Stimulated activated CD8-positive, alpha-beta memory T cell treated with anti-CD3 and anti-CD28 coated beads, Interleukin-7, amount 100 ng/mL, for 48 hours (primary cell): ENCODE measurements at regions not wholly inside any gene's neighbourhood (a gene's known extent, or its start where the extent isn't known, plus 50 kb on each side); places are given as distances from the start of the nearest gene placed in this dataset.
A peak's percentile ranks its signal among the peaks of the same experiment; 100 is the strongest.
"Not testable (repeated sequence)": the region's sequence is repeated elsewhere in the genome, so short reads cannot be mapped to it uniquely, and the experiment has no call there.

ENCODE experiments used
- DNase-seq, 2 donors: peaks; one replicate each; pipeline ENCODE4 v3.0.0-alpha.2; 2020; ENCODE audit warnings: low read depth in 1 of 2; ENCODE audit errors: extremely low read depth in 1 of 2

DNA sequence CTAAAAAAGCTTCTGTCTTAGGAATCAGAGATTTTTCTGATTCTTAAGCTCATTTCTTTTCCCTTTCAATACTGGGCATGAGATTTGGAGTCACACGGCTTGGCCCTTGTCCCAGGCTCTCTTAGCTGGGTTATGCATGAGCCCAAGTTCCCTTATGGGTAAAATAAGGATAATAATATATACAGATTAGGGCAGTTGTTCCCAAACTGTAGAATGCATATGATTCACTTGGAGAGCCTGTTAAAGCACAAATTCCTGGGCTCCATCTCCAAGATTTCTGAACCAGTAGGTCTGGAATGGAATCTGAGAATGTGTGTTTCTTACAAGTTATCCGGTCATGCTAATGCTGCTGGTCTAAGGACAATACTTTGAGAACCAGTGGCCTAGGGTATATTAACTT, 154.0 kb downstream of the REEP3 start:
- no peak for DNase-seq

DNA sequence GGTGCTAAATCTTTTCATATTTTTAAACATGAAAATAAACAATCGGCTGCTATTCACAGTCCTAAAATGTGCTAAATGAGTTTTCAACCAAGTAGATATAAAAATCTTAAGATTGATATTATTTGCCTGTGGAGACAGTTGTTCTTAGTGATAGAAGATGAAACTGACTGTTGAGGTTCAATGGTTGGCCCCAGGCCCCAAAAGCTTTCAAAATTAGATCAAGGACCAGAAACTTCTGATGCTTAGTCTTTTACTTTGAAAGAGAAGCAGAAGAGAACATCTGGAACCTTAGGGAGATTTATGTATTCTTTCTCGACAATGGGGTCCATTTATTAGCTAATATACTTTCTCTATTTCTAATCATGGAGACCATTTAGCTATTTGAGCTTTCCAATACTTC, 155.8 kb downstream of the REEP3 start:
- DNase-seq: no peak

GRCh38 chr10:63680545-63680944, 159.3 kb downstream of the REEP3 start:
- DNase-seq: not testable (repeated sequence)

GRCh38 chr10:63681993-63682697, 160.9 kb downstream of the REEP3 start:
- no peak for DNase-seq

DNA sequence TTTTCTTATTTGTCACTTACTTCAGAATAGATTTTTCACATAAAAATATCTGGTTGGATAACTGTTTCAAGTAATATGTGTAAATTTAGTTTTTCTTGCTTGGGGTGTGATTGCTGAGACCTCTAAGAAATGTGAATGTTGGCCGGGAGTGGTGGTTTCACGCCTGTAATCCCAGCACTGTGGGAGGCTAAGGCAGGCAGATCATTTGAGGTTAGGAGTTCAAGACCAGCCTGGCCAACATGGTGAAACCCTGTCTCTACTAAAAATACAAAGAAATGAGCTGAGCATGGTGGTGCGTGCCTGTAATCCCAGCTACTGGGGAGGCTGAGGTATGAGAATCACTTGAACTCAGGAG, 161.5 kb downstream of the REEP3 start:
- not testable (repeated sequence) for DNase-seq

DNA sequence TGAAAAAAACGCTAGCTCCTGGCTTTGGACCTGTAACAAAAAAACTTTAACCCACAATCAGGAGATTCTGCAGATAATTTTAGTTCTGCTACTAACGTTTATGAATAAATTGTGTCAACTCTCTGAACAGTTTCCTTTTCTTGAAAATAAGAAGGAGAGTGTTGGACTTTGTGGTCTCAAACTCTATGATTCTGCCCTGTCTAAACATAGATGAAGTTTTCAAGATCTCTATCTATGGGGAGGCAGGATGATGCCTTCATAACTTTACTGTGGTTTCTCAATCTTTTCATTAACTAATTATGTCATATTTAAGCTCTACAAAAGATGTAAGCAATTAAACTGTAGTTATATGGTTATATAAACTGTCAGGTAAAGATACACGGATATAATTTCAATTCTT, 162.0 kb downstream of the REEP3 start:
- no peak for DNase-seq

DNA sequence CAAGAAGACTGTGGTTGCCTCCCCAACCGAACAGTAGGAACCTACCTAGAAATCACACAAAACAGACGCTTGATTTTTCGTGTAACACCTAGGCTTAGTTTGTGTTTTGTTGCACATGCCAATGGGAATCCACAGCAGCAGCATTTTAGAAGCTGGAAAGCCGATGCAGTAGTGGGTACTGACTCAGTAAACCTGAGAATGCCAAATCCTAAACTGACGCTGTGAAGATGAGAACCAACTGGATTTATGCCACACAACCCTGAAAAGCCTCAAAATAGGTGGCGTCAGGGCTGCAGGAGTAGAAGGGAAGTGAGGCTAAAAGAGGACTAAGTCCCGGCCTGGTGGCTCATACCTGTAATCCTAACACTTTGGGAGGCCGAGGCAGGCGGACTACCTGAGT, 162.5 kb downstream of the REEP3 start:
- no peak for DNase-seq

GRCh38 chr10:63684257-63684936, 163.2 kb downstream of the REEP3 start:
- no peak for DNase-seq

- no peak for DNase-seq
These were observed 168.6 kb downstream of the REEP3 start for GRCh38 chr10:63689768-63690167.

DNA sequence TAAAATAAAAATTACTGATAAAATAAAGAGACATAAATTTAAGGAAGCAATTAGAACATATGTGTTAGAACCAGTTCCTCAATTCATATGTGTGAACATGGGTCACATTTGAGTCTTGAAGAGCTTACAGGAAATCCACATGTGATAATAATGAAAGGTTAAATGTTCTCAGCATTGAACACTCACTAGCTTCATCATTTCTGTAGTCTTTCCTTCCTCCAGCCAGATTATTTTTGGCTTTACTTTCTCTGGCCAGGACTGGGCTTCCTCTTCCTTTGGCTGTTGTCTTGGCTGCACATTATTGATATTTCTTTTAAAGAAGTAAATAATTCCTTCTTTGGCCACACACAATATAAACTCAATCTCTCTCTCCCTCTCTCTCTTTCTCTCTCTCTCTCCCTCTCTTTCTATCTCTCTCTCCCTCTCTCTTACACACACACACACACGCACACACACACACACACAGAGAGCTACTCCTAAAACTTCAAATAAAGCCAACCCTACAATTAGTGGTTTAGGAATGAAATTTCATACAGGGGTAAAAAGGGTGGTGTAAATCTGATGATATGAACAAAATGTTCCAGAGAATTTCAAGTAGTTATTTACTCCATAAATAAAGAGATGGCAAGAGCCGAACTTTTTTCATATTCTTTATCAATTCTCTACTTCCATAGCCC, 171.2 kb downstream of the REEP3 start:
- DNase-seq: no peak

- DNase-seq: not testable (repeated sequence)
These were observed 171.8 kb downstream of the REEP3 start for GRCh38 chr10:63693021-63693420.

- no peak for DNase-seq
These were observed 175.0 kb downstream of the REEP3 start for GRCh38 chr10:63696205-63696604.

DNA sequence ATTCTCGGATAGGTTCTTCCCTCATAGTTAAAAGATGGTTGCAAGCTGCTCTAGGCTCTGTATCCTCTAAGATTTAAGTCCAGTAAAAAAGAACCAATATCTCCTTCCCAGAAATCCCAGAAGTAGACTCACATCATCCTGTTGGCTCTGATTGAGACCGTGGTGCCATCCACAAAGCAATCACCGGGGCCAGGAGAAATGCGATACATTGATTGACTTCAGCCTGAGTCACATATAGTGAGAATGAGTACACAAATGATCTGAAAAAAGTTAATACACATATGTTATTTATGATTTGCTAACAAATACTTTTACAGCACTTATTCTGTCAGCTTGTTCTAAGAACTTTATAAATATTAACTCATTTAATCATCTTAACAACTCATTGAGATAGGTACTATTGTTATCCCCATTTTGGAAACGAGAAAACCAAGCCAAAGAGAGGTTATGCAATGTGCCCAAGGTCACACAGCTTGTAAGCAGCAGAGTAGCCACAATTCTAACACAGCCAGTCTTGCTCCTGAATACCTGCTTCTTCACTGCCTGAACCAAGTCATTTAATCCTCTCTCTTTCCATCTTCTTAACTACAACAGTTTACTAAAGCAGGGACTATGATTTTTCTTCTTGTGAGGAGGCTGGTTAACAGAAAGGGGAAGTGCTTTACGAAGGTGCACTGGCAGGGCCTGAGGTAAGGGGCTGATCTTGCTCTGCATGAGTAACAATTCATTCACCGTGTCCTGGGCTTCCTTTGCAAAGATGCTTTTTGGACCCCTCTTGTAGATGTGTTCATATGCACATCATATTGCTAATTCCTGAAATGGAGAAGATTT, 177.0 kb downstream of the REEP3 start:
- DNase-seq: no peak

DNA sequence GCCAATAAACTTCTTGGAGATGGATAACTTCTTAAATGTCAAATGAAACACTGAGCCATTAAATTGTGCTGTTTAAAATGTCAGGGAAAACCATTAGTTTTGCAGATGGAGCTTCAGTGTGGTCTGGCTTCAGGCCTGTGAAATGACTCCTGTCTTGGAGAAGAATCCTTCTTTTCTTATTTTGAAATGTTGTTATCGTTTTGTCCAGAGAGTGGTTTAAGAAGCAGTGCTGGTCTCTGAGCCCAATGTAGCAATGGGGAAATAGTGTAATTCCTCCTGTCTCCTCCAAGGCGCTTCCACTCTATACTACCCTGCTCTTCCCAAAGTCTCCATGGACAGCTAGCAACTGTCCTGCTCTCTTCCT, 177.6 kb downstream of the REEP3 start:
- DNase-seq: no peak

- DNase-seq: peak in 1 of 2 donors; percentile 43
These were observed 178.8 kb downstream of the REEP3 start for GRCh38 chr10:63699785-63700613.

DNA sequence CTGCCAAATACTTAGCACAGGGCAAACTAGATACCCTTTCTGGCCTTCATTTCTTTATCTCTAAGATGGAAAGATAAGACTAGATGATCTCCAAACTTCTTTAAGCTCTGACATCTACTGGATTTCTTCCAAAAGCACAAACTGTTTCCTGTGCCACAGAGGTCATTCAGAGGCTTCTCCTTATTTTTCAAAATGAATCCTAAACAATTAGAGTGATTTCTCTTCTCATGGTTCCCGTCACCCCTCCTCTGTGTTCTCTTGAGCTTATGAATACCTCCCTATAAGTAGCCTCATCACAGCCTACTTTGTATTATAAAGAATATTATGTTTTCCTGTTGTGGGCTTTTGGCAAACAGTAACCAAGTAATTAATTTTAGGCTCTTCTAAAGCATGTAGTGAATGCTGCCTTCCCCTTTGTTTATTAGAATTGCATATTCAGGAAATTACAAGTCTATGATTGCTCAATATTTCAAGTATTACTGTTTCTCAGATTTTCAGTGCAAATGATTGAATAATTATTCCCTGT, 179.5 kb downstream of the REEP3 start:
- no peak for DNase-seq

GRCh38 chr10:63702092-63702491, 180.9 kb downstream of the REEP3 start:
- no peak for DNase-seq

- DNase-seq: no peak
These were observed 182.0 kb downstream of the REEP3 start for GRCh38 chr10:63703113-63703670.

GRCh38 chr10:63703740-63704345, 182.6 kb downstream of the REEP3 start:
- DNase-seq: no peak
